ENCODE measurements at regions not wholly inside any gene's neighbourhood (a gene's known extent, or its start where the extent isn't known, plus 50 kb on each side); places are given as distances from the start of the nearest gene placed in this dataset.

GRCh38 chr2:173661586-173661985, 303.6 kb downstream of the SP3 start:
- no peak for TF ChIP-seq CTCF (conservative IDR thresholded peaks at IDR 0.05; ENCODE audit: low read length)
- no peak for TF ChIP-seq EZH2phosphoT487 (IDR thresholded peaks at IDR 0.05; ENCODE audit: borderline replicate concordance)
